ENCODE measurements at regions not wholly inside any gene's neighbourhood (a gene's known extent, or its start where the extent isn't known, plus 50 kb on each side); places are given as distances from the start of the nearest gene placed in this dataset.
"Not testable (repeated sequence)": the region's sequence is repeated elsewhere in the genome, so short reads cannot be mapped to it uniquely, and the experiment has no call there.

- peak; percentile 67 for DNase-seq (ENCODE audit: low read depth)
- Histone ChIP-seq H3K27me3 (ENCODE audit: control insufficient read depth, insufficient read depth, low read length) (no peaks in the 10 kb centered on the region), H3K36me3 (ENCODE audit: control insufficient read depth, insufficient read depth, low read length) (no peaks in the 10 kb centered on the region), H3K4me3 (ENCODE audit: low read depth, low read length) (no peak overlapping the region)
- TF ChIP-seq CTCF (IDR thresholded peaks at IDR 0.05; ENCODE audit: insufficient read depth, low read length, severe bottlenecking), result peak; percentile 85
- peak; percentile 90 for FAIRE-seq
Observed at GRCh38 chr7:110442381-110442837, 648.5 kb upstream of the LRRN3 start.

DNA sequence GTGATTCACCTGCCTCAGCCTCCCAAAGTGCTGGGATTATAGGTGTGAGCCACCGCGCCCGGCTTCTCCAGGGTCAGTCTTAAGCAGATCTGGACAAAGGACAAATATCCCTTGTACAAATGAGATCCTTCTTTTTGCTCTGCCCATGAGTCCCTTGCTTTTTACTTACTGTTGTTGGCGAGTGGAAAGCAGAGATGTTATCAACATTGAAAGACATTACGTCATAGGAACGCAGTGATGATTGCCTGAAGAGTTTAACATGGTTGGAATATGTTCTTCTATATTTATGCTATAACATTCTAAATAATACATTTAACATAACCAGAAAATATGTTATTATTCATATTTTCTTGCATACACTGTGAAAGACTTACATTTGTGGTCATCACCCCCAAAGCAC is 644.3 kb upstream of the LRRN3 start:
- DNase-seq (ENCODE audit: low read depth), result no peak
- no peak for TF ChIP-seq CTCF (IDR thresholded peaks at IDR 0.05; ENCODE audit: insufficient read depth, low read length, severe bottlenecking)
- Histone ChIP-seq H3K36me3 (ENCODE audit: control insufficient read depth, insufficient read depth, low read length) (no peaks in the 10 kb centered on the region), H3K4me3 (ENCODE audit: low read depth, low read length) (no peak overlapping the region), H3K27me3 (ENCODE audit: control insufficient read depth, insufficient read depth, low read length) (no peaks in the 10 kb centered on the region)
- FAIRE-seq, result no peak

GRCh38 chr7:110448918-110449317 is 642.0 kb upstream of the LRRN3 start:
- no peak for DNase-seq (ENCODE audit: low read depth)
- Histone ChIP-seq H3K36me3 (ENCODE audit: control insufficient read depth, insufficient read depth, low read length) (no peaks in the 10 kb centered on the region), H3K4me3 (ENCODE audit: low read depth, low read length) (no peak overlapping the region), H3K27me3 (ENCODE audit: control insufficient read depth, insufficient read depth, low read length) (no peaks in the 10 kb centered on the region)
- TF ChIP-seq CTCF (IDR thresholded peaks at IDR 0.05; ENCODE audit: insufficient read depth, low read length, severe bottlenecking), result no peak
- no peak for FAIRE-seq

GRCh38 chr7:110454713-110455112 is 636.2 kb upstream of the LRRN3 start:
- no peak for TF ChIP-seq CTCF (IDR thresholded peaks at IDR 0.05; ENCODE audit: insufficient read depth, low read length, severe bottlenecking)
- Histone ChIP-seq H3K4me3 (ENCODE audit: low read depth, low read length) (no peak overlapping the region), H3K36me3 (ENCODE audit: control insufficient read depth, insufficient read depth, low read length) (no peaks in the 10 kb centered on the region), H3K27me3 (ENCODE audit: control insufficient read depth, insufficient read depth, low read length) (no peaks in the 10 kb centered on the region)
- DNase-seq (ENCODE audit: low read depth), result no peak
- FAIRE-seq, result no peak

GRCh38 chr7:110461621-110462020 is 629.3 kb upstream of the LRRN3 start:
- DNase-seq (ENCODE audit: low read depth) (no peak), FAIRE-seq (no peak)
- no peak for TF ChIP-seq CTCF (IDR thresholded peaks at IDR 0.05; ENCODE audit: insufficient read depth, low read length, severe bottlenecking)

DNA sequence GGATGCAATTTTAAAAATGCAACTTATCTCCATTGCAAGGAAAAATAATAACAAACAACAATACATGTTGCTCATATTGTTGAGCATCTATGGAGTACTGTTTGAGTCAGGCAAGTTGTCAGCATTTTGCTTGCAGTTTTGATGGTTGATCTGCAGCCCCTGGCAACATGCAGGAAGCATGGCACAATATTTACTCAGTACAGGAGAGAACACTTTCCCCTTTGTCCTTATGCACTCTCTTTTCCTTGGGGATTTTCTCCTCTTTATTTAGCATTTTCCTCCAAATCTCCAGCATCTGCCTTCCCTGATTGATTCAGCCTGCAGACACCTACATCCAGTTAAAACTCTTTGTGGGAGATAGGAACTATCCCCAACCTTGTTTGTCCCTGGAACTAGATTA is 620.5 kb upstream of the LRRN3 start:
- FAIRE-seq, result no peak
- Histone ChIP-seq H3K4me3 (ENCODE audit: low read depth, low read length) (no peak overlapping the region), H3K36me3 (ENCODE audit: control insufficient read depth, insufficient read depth, low read length) (no peaks in the 10 kb centered on the region), H3K27me3 (ENCODE audit: control insufficient read depth, insufficient read depth, low read length) (no peaks in the 10 kb centered on the region)
- DNase-seq (ENCODE audit: low read depth), result no peak
- no peak for TF ChIP-seq CTCF (IDR thresholded peaks at IDR 0.05; ENCODE audit: insufficient read depth, low read length, severe bottlenecking)

More at GRCh38 chr7:110461621-110462020, 629.3 kb upstream of the LRRN3 start:
- Histone ChIP-seq H3K4me3 (ENCODE audit: low read depth, low read length) (no peak overlapping the region), H3K36me3 (ENCODE audit: control insufficient read depth, insufficient read depth, low read length) (no peaks in the 10 kb centered on the region), H3K27me3 (ENCODE audit: control insufficient read depth, insufficient read depth, low read length) (no peaks in the 10 kb centered on the region)

- not testable (repeated sequence) for H3K36me3 ChIP-seq (ENCODE audit: control insufficient read depth, insufficient read depth, low read length); H3K27me3 ChIP-seq (ENCODE audit: control insufficient read depth, insufficient read depth, low read length); FAIRE-seq; H3K4me3 ChIP-seq (ENCODE audit: low read depth, low read length); DNase-seq (ENCODE audit: low read depth)
Observed at GRCh38 chr7:110472419-110472818, 618.5 kb upstream of the LRRN3 start.

Data from bronchial epithelial cell (primary cell).